OCI-LY1 (cell line): ENCODE measurements at regions not wholly inside any gene's neighbourhood (a gene's known extent, or its start where the extent isn't known, plus 50 kb on each side); places are given as distances from the start of the nearest gene placed in this dataset.

Experiments
- H2AFZ ChIP-seq: fragments of 200-600 bp; sonication (generic), shearing (Covaris generic); 2 replicates; pipeline ENCODE4 v1.6.0; 2014; ENCODE audit warnings: antibody characterized with exemption, mild to moderate bottlenecking, low read length
- H3F3A ChIP-seq: fragments of 200-600 bp; sonication (generic), shearing (Covaris generic); 2 replicates; pipeline ENCODE4 v1.6.0; 2014; ENCODE audit warnings: mild to moderate bottlenecking, antibody characterized with exemption, low read length, moderate library complexity; ENCODE audit not compliant: insufficient read depth
- H3K27ac ChIP-seq: fragments of 200-600 bp; sonication (generic); 2 replicates; pipeline ENCODE4 v1.5.1; 2014; ENCODE audit warnings: low read length, mixed run types, mild to moderate bottlenecking, low read depth; ENCODE audit not compliant: poor library complexity, severe bottlenecking
- H3K27me3 ChIP-seq: fragments of 200-600 bp; sonication (generic); 2 replicates; pipeline ENCODE4 v1.6.0; 2014; ENCODE audit warnings: antibody characterized with exemption, mild to moderate bottlenecking, low read length, moderate library complexity; ENCODE audit not compliant: insufficient read depth
- H3K36me3 ChIP-seq: fragments of 200-600 bp; sonication (generic); 2 replicates; pipeline ENCODE4 v1.6.1; 2014; ENCODE audit warnings: mild to moderate bottlenecking, antibody characterized with exemption, low read length, moderate library complexity, mixed read lengths; ENCODE audit not compliant: insufficient read depth
- H3K4me1 ChIP-seq: fragments of 200-600 bp; sonication (generic); 2 replicates; pipeline ENCODE4 v1.5.1; 2014; ENCODE audit warnings: mild to moderate bottlenecking, low read length, moderate library complexity; ENCODE audit not compliant: insufficient read depth, severe bottlenecking
- H3K4me2 ChIP-seq: fragments of 200-600 bp; sonication (generic), shearing (Covaris generic); 2 replicates; pipeline ENCODE4 v1.6.1; 2014; ENCODE audit warnings: low read length
- H3K4me3 ChIP-seq: fragments of 200-600 bp; sonication (generic); 2 replicates; pipeline ENCODE4 v1.5.1; 2014; ENCODE audit warnings: low read length, low read depth, mild to moderate bottlenecking, mixed read lengths; ENCODE audit not compliant: poor library complexity, severe bottlenecking
- H3K79me2 ChIP-seq: fragments of 200-600 bp; shearing (Covaris generic); 2 replicates; pipeline ENCODE4 v1.6.1; 2016; ENCODE audit warnings: mixed run types, low read length, mixed read lengths; ENCODE audit not compliant: insufficient read depth
- H3K9ac ChIP-seq: fragments of 200-600 bp; sonication (generic), shearing (Covaris generic); 2 replicates; pipeline ENCODE4 v1.6.1; 2014; ENCODE audit warnings: mild to moderate bottlenecking, low read length, mixed read lengths
- H3K9me2 ChIP-seq: fragments of 200-600 bp; sonication (generic), shearing (Covaris generic); 2 replicates; pipeline ENCODE4 v1.6.1; 2014; ENCODE audit warnings: low read depth, mild to moderate bottlenecking, low read length, mixed read lengths
- H3K9me3 ChIP-seq: fragments of 200-600 bp; shearing (Covaris generic); 2 replicates; pipeline ENCODE4 v1.6.1; 2014; ENCODE audit warnings: low read length, mixed read lengths
- H4K20me1 ChIP-seq: fragments of 200-600 bp; sonication (generic), shearing (Covaris generic); 2 replicates; pipeline ENCODE4 v1.6.0; 2016; ENCODE audit warnings: mild to moderate bottlenecking, low read length; ENCODE audit not compliant: insufficient read depth
- CTCF ChIP-seq: fragments of 200-600 bp; sonication (generic), shearing (Covaris generic); IDR thresholded peaks from 2 replicates; pipeline ENCODE4 v1.5.1; 2017; ENCODE audit warnings: mild to moderate bottlenecking, antibody characterized with exemption, low read length, moderate library complexity, mixed read lengths
- EZH2 ChIP-seq: fragments of 200-600 bp; sonication (generic), shearing (Covaris generic); IDR thresholded peaks from 2 replicates; pipeline ENCODE4 v1.8.0; 2017; ENCODE audit warnings: borderline replicate concordance, mixed run types, mild to moderate bottlenecking, antibody characterized with exemption, low read length, moderate library complexity, mixed read lengths

- Histone ChIP-seq H3K9me2 (no peaks in the 10 kb centered on the region), H4K20me1 (no peaks in the 10 kb centered on the region), H3K4me2 (no peak overlapping the region), H3K79me2 (no peaks in the 10 kb centered on the region), H3F3A (no peaks in the 10 kb centered on the region), H3K4me1 (no peaks in the 10 kb centered on the region), H3K9ac (no peak overlapping the region), H3K27ac (no peak overlapping the region), H3K27me3 (no peaks in the 10 kb centered on the region), H2AFZ (no peak overlapping the region), H3K9me3 (no peaks in the 10 kb centered on the region), H3K4me3 (no peak overlapping the region), H3K36me3 (no peaks in the 10 kb centered on the region)
- TF ChIP-seq EZH2: no peak
- no peak for TF ChIP-seq CTCF
Measured at GRCh38 chr1:191866155-191866554, 292.1 kb upstream of the RGS18 start.

GRCh38 chr1:191869790-191870312 is 288.4 kb upstream of the RGS18 start:
- H2AFZ ChIP-seq: no peak overlapping the region
- no peak overlapping the region for H3K4me2 ChIP-seq
- no peak for TF ChIP-seq CTCF
- no peak for TF ChIP-seq EZH2
- no peak overlapping the region for H3K4me3 ChIP-seq
- no peaks in the 10 kb centered on the region for H3F3A ChIP-seq
- no peaks in the 10 kb centered on the region for H3K36me3 ChIP-seq
- no peak overlapping the region for H3K9ac ChIP-seq
- H3K79me2 ChIP-seq: no peaks in the 10 kb centered on the region
- H3K9me2 ChIP-seq: no peaks in the 10 kb centered on the region
- no peaks in the 10 kb centered on the region for H3K9me3 ChIP-seq
- H3K27ac ChIP-seq: no peak overlapping the region
- no peaks in the 10 kb centered on the region for H4K20me1 ChIP-seq
- H3K4me1 ChIP-seq: no peaks in the 10 kb centered on the region
- no peaks in the 10 kb centered on the region for H3K27me3 ChIP-seq

- no peak overlapping the region for H2AFZ ChIP-seq
- TF ChIP-seq CTCF (no peak), EZH2 (no peak)
- H3K4me2 ChIP-seq: no peak overlapping the region
- H3K9me3 ChIP-seq: no peaks in the 10 kb centered on the region
- no peak overlapping the region for H3K9ac ChIP-seq
- no peaks in the 10 kb centered on the region for H3F3A ChIP-seq
- no peaks in the 10 kb centered on the region for H3K36me3 ChIP-seq
- H3K4me3 ChIP-seq: no peak overlapping the region
- H4K20me1 ChIP-seq: no peaks in the 10 kb centered on the region
- H3K9me2 ChIP-seq: no peaks in the 10 kb centered on the region
- H3K27me3 ChIP-seq: no peaks in the 10 kb centered on the region
- H3K79me2 ChIP-seq: no peaks in the 10 kb centered on the region
- no peak overlapping the region for H3K27ac ChIP-seq
- H3K4me1 ChIP-seq: no peaks in the 10 kb centered on the region
Measured at GRCh38 chr1:191870490-191870889, 287.8 kb upstream of the RGS18 start.
